ENCODE measurements at regions not wholly inside any gene's neighbourhood (a gene's known extent, or its start where the extent isn't known, plus 50 kb on each side); places are given as distances from the start of the nearest gene placed in this dataset.

- no peak for DNase-seq
These were observed 402.7 kb downstream of the IPMK start for GRCh38 chr10:57864765-57865680.

- DNase-seq = no peak
These were observed 417.9 kb downstream of the IPMK start for GRCh38 chr10:57849691-57850357.

- no peak for DNase-seq
These were observed 421.2 kb downstream of the IPMK start for GRCh38 chr10:57846307-57847065.

GRCh38 chr10:57844387-57844998 is 423.2 kb downstream of the IPMK start:
- no peak for DNase-seq

GRCh38 chr10:57830877-57831560 is 436.7 kb downstream of the IPMK start:
- no peak for DNase-seq

- DNase-seq = no peak
These were observed 442.7 kb downstream of the IPMK start for GRCh38 chr10:57825015-57825414.

GRCh38 chr10:57823398-57823797 is 444.3 kb downstream of the IPMK start:
- no peak for DNase-seq

GRCh38 chr10:57822965-57823364 is 444.7 kb downstream of the IPMK start:
- no peak for DNase-seq

GRCh38 chr10:57818522-57818921 is 449.2 kb downstream of the IPMK start:
- DNase-seq = no peak

- DNase-seq = no peak
These were observed 450.0 kb downstream of the IPMK start for GRCh38 chr10:57817741-57818140.

GRCh38 chr10:57815949-57816348 is 451.7 kb downstream of the IPMK start:
- no peak for DNase-seq

- DNase-seq = no peak
These were observed 457.7 kb downstream of the IPMK start for GRCh38 chr10:57809961-57810360.

- DNase-seq = no peak
These were observed 459.8 kb downstream of the IPMK start for GRCh38 chr10:57807906-57808305.

GRCh38 chr10:57806675-57807074 is 461.0 kb downstream of the IPMK start:
- DNase-seq = no peak

GRCh38 chr10:57799625-57800024 is 468.1 kb downstream of the IPMK start:
- DNase-seq = no peak

- DNase-seq = no peak
These were observed 468.9 kb downstream of the IPMK start for GRCh38 chr10:57798830-57799229.

- no peak for DNase-seq
These were observed 476.1 kb downstream of the IPMK start for GRCh38 chr10:57791546-57791945.

GRCh38 chr10:57790703-57791102 is 477.0 kb downstream of the IPMK start:
- no peak for DNase-seq

- no peak for DNase-seq
These were observed 479.6 kb downstream of the IPMK start for GRCh38 chr10:57788117-57788516.

- no peak for DNase-seq
These were observed 480.6 kb downstream of the IPMK start for GRCh38 chr10:57786850-57787750.

GRCh38 chr10:57786331-57786730 is 481.4 kb downstream of the IPMK start:
- DNase-seq = no peak
